H9 (cell line): ENCODE measurements at regions not wholly inside any gene's neighbourhood (a gene's known extent, or its start where the extent isn't known, plus 50 kb on each side); places are given as distances from the start of the nearest gene placed in this dataset.

Experiments
- DNase-seq: peaks from one replicate; pipeline ENCODE4 v3.0.0-alpha.2; 2017
- H2AFZ ChIP-seq: one replicate; pipeline ENCODE4 v1.6.1; 2013; ENCODE audit warnings: mild to moderate bottlenecking, low read length, control low read depth, moderate library complexity
- H2AK5ac ChIP-seq: 2 replicates; pipeline ENCODE4 v1.6.1; 2013; ENCODE audit warnings: low read length, control low read depth, mixed read lengths; ENCODE audit not compliant: insufficient read length
- H2BK120ac ChIP-seq: one replicate; pipeline ENCODE4 v1.6.1; 2013; ENCODE audit warnings: low read depth, mild to moderate bottlenecking, low read length, control low read depth, inconsistent platforms; ENCODE audit not compliant: poor library complexity, severe bottlenecking
- H2BK12ac ChIP-seq: 2 replicates; pipeline ENCODE4 v1.6.1; 2013; ENCODE audit warnings: low read length, control low read depth, mixed read lengths, low read depth; ENCODE audit not compliant: insufficient read length
- H2BK15ac ChIP-seq: 2 replicates; pipeline ENCODE4 v1.6.1; 2013; ENCODE audit warnings: low read depth, low read length, control low read depth
- H2BK20ac ChIP-seq: one replicate; pipeline ENCODE4 v1.6.1; 2013; ENCODE audit warnings: low read depth, mild to moderate bottlenecking, low read length, control low read depth, inconsistent platforms; ENCODE audit not compliant: poor library complexity, severe bottlenecking
- H2BK5ac ChIP-seq: 2 replicates; pipeline ENCODE4 v1.6.1; 2013; ENCODE audit warnings: low read length, control low read depth, mixed read lengths; ENCODE audit not compliant: insufficient read length
- H3K14ac ChIP-seq: 2 replicates; pipeline ENCODE4 v1.6.1; 2013; ENCODE audit warnings: low read length, control low read depth; ENCODE audit not compliant: insufficient read depth
- H3K18ac ChIP-seq: 2 replicates; pipeline ENCODE4 v1.6.1; 2013; ENCODE audit warnings: low read depth, mild to moderate bottlenecking, mixed read lengths, low read length, control low read depth; ENCODE audit not compliant: insufficient read length
- H3K23ac ChIP-seq: 2 replicates; pipeline ENCODE4 v1.6.1; 2013; ENCODE audit warnings: low read length, control low read depth, mixed read lengths, low read depth; ENCODE audit not compliant: insufficient read length
- H3K23me2 ChIP-seq: 2 replicates; pipeline ENCODE4 v1.6.1; 2013; ENCODE audit warnings: low read depth, mild to moderate bottlenecking, mixed read lengths, low read length, control low read depth; ENCODE audit not compliant: insufficient read length, poor library complexity, severe bottlenecking
- H3K27ac ChIP-seq: 2 replicates; pipeline ENCODE4 v1.5.1; 2013; ENCODE audit warnings: low read length, control low read depth, mixed read lengths, low read depth; ENCODE audit not compliant: insufficient read length
- H3K27me3 ChIP-seq: 2 replicates; pipeline ENCODE4 v1.6.1; 2013; ENCODE audit warnings: low read length, control low read depth, inconsistent platforms; ENCODE audit not compliant: insufficient read depth
- H3K4ac ChIP-seq: 2 replicates; pipeline ENCODE4 v1.6.1; 2013; ENCODE audit warnings: low read depth, mild to moderate bottlenecking, control low read depth, inconsistent platforms, low read length, moderate library complexity
- H3K4me1 ChIP-seq: 2 replicates; pipeline ENCODE4 v1.6.1; 2013; ENCODE audit warnings: low read length, control low read depth, inconsistent platforms; ENCODE audit not compliant: insufficient read depth
- H3K4me2 ChIP-seq: 2 replicates; pipeline ENCODE4 v1.6.1; 2013; ENCODE audit warnings: low read length, control low read depth, mixed read lengths; ENCODE audit not compliant: insufficient read length, insufficient read depth
- H3K56ac ChIP-seq: 2 replicates; pipeline ENCODE4 v1.6.1; 2013; ENCODE audit warnings: low read depth, mild to moderate bottlenecking, mixed read lengths, low read length, control low read depth; ENCODE audit not compliant: insufficient read length
- H3K79me1 ChIP-seq: 2 replicates; pipeline ENCODE4 v1.6.1; 2013; ENCODE audit warnings: low read depth, mild to moderate bottlenecking, moderate library complexity, low read length, control low read depth, inconsistent platforms; ENCODE audit not compliant: insufficient read depth, poor library complexity, severe bottlenecking
- H3K79me2 ChIP-seq: 2 replicates; pipeline ENCODE4 v1.6.1; 2013; ENCODE audit warnings: low read length, control low read depth, inconsistent platforms; ENCODE audit not compliant: insufficient read depth
- H3K9ac ChIP-seq: 2 replicates; pipeline ENCODE4 v1.6.1; 2013; ENCODE audit warnings: low read length, control low read depth, mixed read lengths; ENCODE audit not compliant: insufficient read length; ENCODE audit errors: extremely low read depth
- H3K9me3 ChIP-seq: one replicate; pipeline ENCODE4 v1.6.1; 2013; ENCODE audit warnings: low read depth, low read length, inconsistent platforms; ENCODE audit not compliant: control insufficient read depth
- H3T11ph ChIP-seq: one replicate; pipeline ENCODE4 v1.6.1; 2013; ENCODE audit warnings: mild to moderate bottlenecking, low read length, control low read depth, inconsistent platforms
- H4K20me1 ChIP-seq: one replicate; pipeline ENCODE4 v1.6.1; 2013; ENCODE audit not compliant: control insufficient read depth, insufficient read length, insufficient read depth
- H4K5ac ChIP-seq: 2 replicates; pipeline ENCODE4 v1.6.1; 2013; ENCODE audit warnings: low read depth, mild to moderate bottlenecking, mixed read lengths, low read length, control low read depth; ENCODE audit not compliant: insufficient read length
- H4K8ac ChIP-seq: replicated peaks from 2 replicates; pipeline ENCODE4 v1.6.1; 2013; ENCODE audit warnings: low read length, control low read depth, mixed read lengths, low read depth; ENCODE audit not compliant: insufficient read length
- H4K91ac ChIP-seq: 2 replicates; pipeline ENCODE4 v1.6.1; 2013; ENCODE audit warnings: low read depth, mild to moderate bottlenecking, moderate library complexity, mixed read lengths, low read length, control low read depth; ENCODE audit not compliant: insufficient read length
- H3K27ac Mint-ChIP-seq, 3 experiments: 2 replicates in 2 of 3; 3 replicates in 1 of 3; pipeline ENCODE4 v1.8.0; 2020 to 2021; ENCODE audit warnings: mixed read lengths in 3 of 3, mild to moderate bottlenecking in 1 of 3, moderate library complexity in 1 of 3
- H3K27me3 Mint-ChIP-seq: 2 replicates; pipeline ENCODE4 v1.8.0; 2021; ENCODE audit warnings: low read depth, mild to moderate bottlenecking, moderate library complexity, mixed read lengths
- H3K36me3 Mint-ChIP-seq, 3 experiments: 2 replicates in 2 of 3; 3 replicates in 1 of 3; pipeline ENCODE4 v1.8.0; 2020 to 2021; ENCODE audit warnings: low read depth in 3 of 3, mixed read lengths in 3 of 3; ENCODE audit not compliant: insufficient read depth in 1 of 3
- H3K4me1 Mint-ChIP-seq, 2 experiments: 2 replicates each; pipeline ENCODE4 v1.8.0; 2020; ENCODE audit warnings: mixed read lengths in 2 of 2
- H3K4me3 Mint-ChIP-seq, 2 experiments: 2 replicates in 1 of 2; 3 replicates in 1 of 2; pipeline ENCODE4 v1.8.0; 2020 to 2021; ENCODE audit warnings: mild to moderate bottlenecking in 2 of 2, mixed read lengths in 2 of 2, moderate library complexity in 1 of 2
- H3K9me3 Mint-ChIP-seq, 2 experiments: 2 replicates in 1 of 2; 3 replicates in 1 of 2; pipeline ENCODE4 v1.8.0; 2020; ENCODE audit warnings: mild to moderate bottlenecking in 2 of 2, mixed read lengths in 2 of 2, moderate library complexity in 1 of 2
- CTCF ChIP-seq: fragments of 200-600 bp; sonication (generic); conservative IDR thresholded peaks from 3 replicates; pipeline ENCODE4 v1.8.0; 2021; ENCODE audit warnings: antibody characterized with exemption, mild to moderate bottlenecking
- WGBS: extraction: QIAGEN DNeasy Blood & Tissue Kit; methylation state at CpG from one replicate; pipeline ENCODE4 v1.1.7; 2013; ENCODE audit warnings: missing lambda C conversion rate, low lambda C conversion rate, mixed read lengths; ENCODE audit not compliant: insufficient read length; ENCODE audit errors: extremely low coverage; 5-methylcytosine and 5-hydroxymethylcytosine counted together

DNA sequence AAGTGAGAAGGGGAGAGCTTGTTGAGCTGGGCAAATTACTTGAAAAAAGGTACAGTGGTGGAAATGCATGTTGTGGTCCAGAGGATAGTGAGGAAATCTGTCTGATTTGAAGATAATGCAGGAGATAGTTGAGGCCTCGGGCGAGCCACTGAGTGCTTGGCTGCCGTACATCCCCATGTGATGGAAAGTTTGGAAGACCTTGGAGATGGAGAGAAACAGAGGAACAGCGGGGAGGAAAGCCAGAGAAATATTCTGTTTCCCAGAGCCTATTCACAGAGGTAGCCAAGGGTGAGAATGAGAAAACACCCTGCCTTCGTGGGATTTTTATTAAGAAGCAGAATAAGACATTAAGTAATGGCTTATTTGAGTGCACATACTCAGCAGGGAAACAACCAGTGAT lies 498.2 kb downstream of the BCL11B start:
- H3K9me3 ChIP-seq = no peaks in the 10 kb centered on the region
- H3K4me2 ChIP-seq = no peak overlapping the region
- no CpG with 5 or more reads among the region's 5 CpGs for WGBS
- peaks cover 10 to 17% of the 10 kb centered on the region in 2 experiments for H3K4me1 Mint-ChIP-seq
- peaks cover 2% of the 10 kb centered on the region; the same call in 1 of the 2 replicates for H3K27me3 Mint-ChIP-seq
- H3K4me3 Mint-ChIP-seq = no peak overlapping the region
- H2AFZ ChIP-seq = no peak overlapping the region
- H4K91ac ChIP-seq = no peak overlapping the region
- no peak overlapping the region for H3K27ac Mint-ChIP-seq
- H3K27me3 ChIP-seq = no peaks in the 10 kb centered on the region
- no peak overlapping the region for H3K14ac ChIP-seq
- peaks cover 3% of the 10 kb centered on the region; the same call in 1 of the 2 replicates for H3K4me1 ChIP-seq
- no peak overlapping the region for H2AK5ac ChIP-seq
- H3K23ac ChIP-seq = no peak overlapping the region
- H4K8ac ChIP-seq = no peak overlapping the region
- H4K5ac ChIP-seq = no peak overlapping the region
- H3K23me2 ChIP-seq = no peaks in the 10 kb centered on the region
- H3K56ac ChIP-seq = no peak overlapping the region
- H2BK20ac ChIP-seq = no peak overlapping the region
- no peaks in the 10 kb centered on the region; a peak in 1 of 5 replicates for H3K9me3 Mint-ChIP-seq
- H3K18ac ChIP-seq = no peak overlapping the region
- H3K9ac ChIP-seq = no peak overlapping the region
- no peak overlapping the region for H2BK12ac ChIP-seq
- H2BK5ac ChIP-seq = no peak overlapping the region
- no peaks in the 10 kb centered on the region for H3K79me1 ChIP-seq
- no peaks in the 10 kb centered on the region for H4K20me1 ChIP-seq
- no peak for TF ChIP-seq CTCF
- H3K27ac ChIP-seq = no peak overlapping the region
- no peak overlapping the region for H3K4ac ChIP-seq
- H3K36me3 Mint-ChIP-seq = no peaks in the 10 kb centered on the region
- no peak overlapping the region for H2BK15ac ChIP-seq
- no peak overlapping the region for H3T11ph ChIP-seq
- DNase-seq = no peak
- H2BK120ac ChIP-seq = no peak overlapping the region
- no peaks in the 10 kb centered on the region for H3K79me2 ChIP-seq
